ENCODE measurements at regions not wholly inside any gene's neighbourhood (a gene's known extent, or its start where the extent isn't known, plus 50 kb on each side); places are given as distances from the start of the nearest gene placed in this dataset.

- H3K27me3 ChIP-seq: no peaks in the 10 kb centered on the region
- H3K36me3 ChIP-seq: no peaks in the 10 kb centered on the region
- no peak for DNase-seq (ENCODE audit: low spot score in 2 of 2)
- no peak overlapping the region for H3K4me3 ChIP-seq
- no peak overlapping the region for H3K27ac ChIP-seq
- TF ChIP-seq, protein P1, sequence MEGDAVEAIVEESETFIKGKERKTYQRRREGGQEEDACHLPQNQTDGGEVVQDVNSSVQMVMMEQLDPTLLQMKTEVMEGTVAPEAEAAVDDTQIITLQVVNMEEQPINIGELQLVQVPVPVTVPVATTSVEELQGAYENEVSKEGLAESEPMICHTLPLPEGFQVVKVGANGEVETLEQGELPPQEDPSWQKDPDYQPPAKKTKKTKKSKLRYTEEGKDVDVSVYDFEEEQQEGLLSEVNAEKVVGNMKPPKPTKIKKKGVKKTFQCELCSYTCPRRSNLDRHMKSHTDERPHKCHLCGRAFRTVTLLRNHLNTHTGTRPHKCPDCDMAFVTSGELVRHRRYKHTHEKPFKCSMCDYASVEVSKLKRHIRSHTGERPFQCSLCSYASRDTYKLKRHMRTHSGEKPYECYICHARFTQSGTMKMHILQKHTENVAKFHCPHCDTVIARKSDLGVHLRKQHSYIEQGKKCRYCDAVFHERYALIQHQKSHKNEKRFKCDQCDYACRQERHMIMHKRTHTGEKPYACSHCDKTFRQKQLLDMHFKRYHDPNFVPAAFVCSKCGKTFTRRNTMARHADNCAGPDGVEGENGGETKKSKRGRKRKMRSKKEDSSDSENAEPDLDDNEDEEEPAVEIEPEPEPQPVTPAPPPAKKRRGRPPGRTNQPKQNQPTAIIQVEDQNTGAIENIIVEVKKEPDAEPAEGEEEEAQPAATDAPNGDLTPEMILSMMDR (IDR thresholded peaks at IDR 0.05): no peak
- H3K4me1 ChIP-seq: no peaks in the 10 kb centered on the region
- intact Hi-C loops (cut with DNase I): no loop called here
- H3K9me3 ChIP-seq: no peaks in the 10 kb centered on the region
These were observed 340.9 kb downstream of the TRIB2 start for GRCh38 chr2:13057671-13058070.

DNA sequence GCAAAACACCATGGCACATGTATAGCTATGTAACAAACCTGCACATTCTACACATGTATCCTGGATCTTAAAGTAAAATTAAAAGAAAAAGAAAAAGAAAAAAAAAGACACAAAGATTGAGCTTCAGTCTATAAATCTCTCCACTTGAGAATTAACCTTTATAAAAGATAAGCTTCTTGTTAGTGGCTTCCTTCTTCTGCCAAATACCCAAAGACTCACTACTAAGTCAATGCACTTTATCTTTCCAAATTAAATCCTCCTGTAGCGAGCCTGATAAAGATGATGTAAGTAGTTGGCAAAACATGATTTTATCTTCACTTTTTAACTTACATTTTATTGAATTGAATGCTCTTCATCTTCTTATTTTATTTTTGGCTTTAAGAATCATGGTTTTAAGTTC is 349.9 kb downstream of the TRIB2 start:
- Histone ChIP-seq H3K27ac (no peak overlapping the region), H3K4me1 (no peaks in the 10 kb centered on the region), H3K9me3 (no peaks in the 10 kb centered on the region), H3K4me3 (no peak overlapping the region), H3K27me3 (no peaks in the 10 kb centered on the region), H3K36me3 (no peaks in the 10 kb centered on the region)
- intact Hi-C loops (cut with DNase I): no loop called here
- DNase-seq (ENCODE audit: low spot score in 2 of 2): no peak
- TF ChIP-seq, protein P1 (IDR thresholded peaks at IDR 0.05): no peak

DNA sequence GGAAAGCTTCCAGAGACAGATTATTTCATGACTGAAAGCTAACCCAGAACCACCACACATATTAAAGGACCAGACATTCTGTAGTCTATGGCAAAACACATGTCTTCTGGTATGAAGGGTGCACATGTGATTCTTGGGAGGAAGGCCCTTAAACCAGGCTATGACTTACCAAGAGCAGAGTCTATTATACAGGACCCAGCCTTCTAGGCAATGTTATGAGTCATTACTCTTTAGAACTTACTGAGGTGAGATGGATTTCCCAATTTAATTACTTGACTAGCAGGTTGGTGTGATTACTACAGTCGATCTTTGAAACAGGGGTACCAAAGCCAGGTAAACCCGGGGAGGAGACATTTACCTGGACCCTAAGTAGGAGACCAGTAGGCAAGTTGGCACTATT is 350.8 kb downstream of the TRIB2 start:
- H3K27ac ChIP-seq: no peak overlapping the region
- TF ChIP-seq, protein P1 (IDR thresholded peaks at IDR 0.05): no peak
- no peaks in the 10 kb centered on the region for H3K27me3 ChIP-seq
- no peak for DNase-seq (ENCODE audit: low spot score in 2 of 2)
- no peaks in the 10 kb centered on the region for H3K9me3 ChIP-seq
- no peak overlapping the region for H3K4me3 ChIP-seq
- intact Hi-C loops (cut with DNase I): no loop called here
- no peaks in the 10 kb centered on the region for H3K36me3 ChIP-seq
- no peaks in the 10 kb centered on the region for H3K4me1 ChIP-seq

GRCh38 chr2:13089971-13090370 is 373.2 kb downstream of the TRIB2 start:
- H3K27ac ChIP-seq: no peak overlapping the region
- intact Hi-C loops (cut with DNase I): no loop called here
- H3K4me1 ChIP-seq: no peaks in the 10 kb centered on the region
- H3K4me3 ChIP-seq: no peak overlapping the region
- H3K27me3 ChIP-seq: no peaks in the 10 kb centered on the region
- DNase-seq (ENCODE audit: low spot score in 2 of 2): no peak
- H3K9me3 ChIP-seq: no peaks in the 10 kb centered on the region
- no peaks in the 10 kb centered on the region for H3K36me3 ChIP-seq
- TF ChIP-seq, protein P1 (IDR thresholded peaks at IDR 0.05): no peak

DNA sequence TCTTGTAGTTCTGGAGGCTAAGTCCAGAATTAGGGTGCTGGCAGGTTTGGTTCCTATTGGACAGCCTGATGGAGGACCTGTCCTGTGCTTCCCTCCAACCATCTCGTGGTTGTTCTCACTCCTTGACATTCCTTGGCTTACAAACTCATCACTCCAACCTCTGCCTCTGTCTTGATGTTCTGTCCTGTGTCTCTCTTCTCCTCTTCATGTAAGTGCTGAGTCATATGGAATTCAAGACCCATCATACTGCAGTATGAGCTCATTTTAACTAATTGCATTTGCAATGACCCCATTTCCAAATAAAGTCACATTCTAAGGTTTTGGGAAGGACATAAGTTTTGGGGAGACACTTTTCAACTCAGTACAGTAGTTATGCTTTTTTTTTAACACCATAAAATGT is 374.7 kb downstream of the TRIB2 start:
- Histone ChIP-seq H3K4me3 (no peak overlapping the region), H3K27ac (no peak overlapping the region), H3K36me3 (no peaks in the 10 kb centered on the region), H3K27me3 (no peaks in the 10 kb centered on the region), H3K9me3 (no peaks in the 10 kb centered on the region), H3K4me1 (no peaks in the 10 kb centered on the region)
- TF ChIP-seq, protein P1 (IDR thresholded peaks at IDR 0.05): no peak
- intact Hi-C loops (cut with DNase I): no loop called here
- DNase-seq (ENCODE audit: low spot score in 2 of 2): no peak

GRCh38 chr2:13091861-13092378 is 375.2 kb downstream of the TRIB2 start:
- H3K9me3 ChIP-seq: no peaks in the 10 kb centered on the region
- H3K4me1 ChIP-seq: no peaks in the 10 kb centered on the region

More at GRCh38 chr2:13091861-13092378, 375.2 kb downstream of the TRIB2 start:
- Histone ChIP-seq H3K27me3 (no peaks in the 10 kb centered on the region), H3K4me3 (no peak overlapping the region), H3K27ac (no peak overlapping the region), H3K36me3 (no peaks in the 10 kb centered on the region)
- TF ChIP-seq, protein P1 (IDR thresholded peaks at IDR 0.05): no peak
- intact Hi-C loops (cut with DNase I): no loop called here
- no peak for DNase-seq (ENCODE audit: low spot score in 2 of 2)
